RKO (cell line): ENCODE measurements at regions not wholly inside any gene's neighbourhood (a gene's known extent, or its start where the extent isn't known, plus 50 kb on each side); places are given as distances from the start of the nearest gene placed in this dataset.

Experiments used
- DNase-seq: peaks from one replicate; pipeline ENCODE4 v3.0.0-alpha.2; 2016; ENCODE audit warnings: low spot score

DNA sequence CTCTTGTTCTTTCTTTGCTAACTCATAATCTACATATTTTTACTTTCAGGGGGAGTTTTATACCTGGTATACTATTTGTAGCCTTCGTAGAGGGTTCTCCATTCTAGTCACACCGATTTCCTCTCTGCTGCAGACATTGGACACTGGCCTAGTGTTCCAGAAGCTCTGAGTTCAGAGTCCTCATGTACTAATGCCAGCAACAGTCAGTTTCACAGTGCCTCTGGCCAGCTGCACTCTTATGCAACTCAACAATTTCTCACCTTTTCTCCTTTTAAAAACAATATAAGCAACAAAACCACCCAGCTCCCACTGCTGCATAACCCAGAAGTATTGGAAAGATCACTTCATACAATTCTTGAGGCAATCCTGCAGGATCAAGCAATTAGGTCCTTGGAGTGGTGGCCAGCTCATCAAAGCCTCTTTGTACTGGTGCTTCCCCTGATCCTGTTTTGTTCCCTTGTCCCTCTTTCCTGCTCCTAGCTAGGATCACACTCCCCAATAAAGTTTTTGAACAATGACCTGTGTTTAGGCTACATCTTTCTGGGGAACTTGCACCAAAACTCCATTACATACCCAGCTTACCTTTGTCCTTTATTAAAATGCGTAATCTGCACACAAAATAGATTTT lies 98.1 kb upstream of the TUT7 start:
- DNase-seq = no peak

GRCh38 chr9:86449246-86449645 lies 95.0 kb upstream of the TUT7 start:
- no peak for DNase-seq

DNA sequence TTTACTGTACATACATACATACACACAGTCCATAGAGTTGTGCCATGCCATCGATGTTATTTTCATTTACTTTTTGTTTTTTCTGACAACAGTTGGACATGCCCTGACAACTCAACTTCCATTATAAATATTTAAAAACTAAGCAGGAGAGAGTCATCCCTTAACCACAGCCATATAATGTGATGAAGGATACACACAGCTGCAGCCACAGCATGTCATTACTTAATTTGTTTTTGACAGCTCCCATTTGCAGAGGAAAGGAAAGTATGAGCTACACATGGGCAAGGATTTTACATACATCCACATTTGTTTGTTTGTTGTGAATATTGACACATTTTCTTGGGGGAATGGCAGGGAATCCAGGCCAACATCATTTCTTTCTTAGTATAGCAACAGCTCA lies 91.5 kb upstream of the TUT7 start:
- DNase-seq = no peak

GRCh38 chr9:86443992-86444391 lies 89.8 kb upstream of the TUT7 start:
- no peak for DNase-seq

- DNase-seq = peak; percentile 83
Observed at GRCh38 chr9:86434039-86434726, 80.0 kb upstream of the TUT7 start.

- DNase-seq = no peak
Observed at GRCh38 chr9:86424251-86424891, 70.2 kb upstream of the TUT7 start.

GRCh38 chr9:86413971-86414880 lies 60.0 kb upstream of the TUT7 start:
- peak; percentile 73 for DNase-seq

DNA sequence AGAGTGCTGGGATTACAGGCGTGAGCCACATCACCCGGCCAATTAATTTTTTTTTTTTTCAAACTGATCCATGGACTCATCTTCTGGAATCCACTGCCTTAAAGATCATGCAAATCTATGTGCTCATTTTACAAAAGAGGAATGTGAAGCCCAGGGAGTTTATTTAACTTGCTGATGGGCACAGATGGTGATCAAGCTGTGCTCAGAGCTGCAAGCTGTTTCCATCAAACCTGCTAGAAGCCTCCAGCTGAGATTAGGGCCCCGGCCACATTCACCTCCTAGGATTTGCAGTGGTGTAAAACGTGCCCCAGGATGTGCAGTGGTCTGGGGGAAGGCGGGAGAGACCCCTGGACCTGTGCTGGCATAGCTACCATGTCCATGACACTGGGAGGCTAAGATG lies 56.1 kb upstream of the TUT7 start:
- DNase-seq = no peak

GRCh38 chr9:86408121-86408520 lies 53.9 kb upstream of the TUT7 start:
- DNase-seq = peak; percentile 30

DNA sequence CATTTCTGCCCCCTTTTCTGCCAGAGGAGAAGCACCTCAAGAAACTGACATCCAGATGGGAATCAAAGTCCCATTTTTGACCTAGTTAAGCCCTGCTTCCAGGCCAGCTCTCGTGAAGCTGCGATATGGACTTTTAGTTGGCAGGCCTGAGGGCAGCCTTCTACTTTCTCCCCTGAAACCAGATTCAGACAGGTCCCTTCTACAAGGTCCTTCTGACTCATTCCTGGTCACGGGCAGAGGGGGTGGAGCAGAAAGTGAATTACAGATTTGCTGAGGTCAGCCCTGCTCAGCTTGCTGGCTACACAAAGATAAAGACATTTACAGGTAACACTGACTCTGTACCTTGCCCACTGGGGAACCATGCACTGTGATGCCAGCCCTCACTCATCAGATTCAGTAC lies 52.8 kb upstream of the TUT7 start:
- peak; percentile 58 for DNase-seq

- DNase-seq = peak; percentile 19
Observed at GRCh38 chr9:86406366-86406765, 52.2 kb upstream of the TUT7 start.

DNA sequence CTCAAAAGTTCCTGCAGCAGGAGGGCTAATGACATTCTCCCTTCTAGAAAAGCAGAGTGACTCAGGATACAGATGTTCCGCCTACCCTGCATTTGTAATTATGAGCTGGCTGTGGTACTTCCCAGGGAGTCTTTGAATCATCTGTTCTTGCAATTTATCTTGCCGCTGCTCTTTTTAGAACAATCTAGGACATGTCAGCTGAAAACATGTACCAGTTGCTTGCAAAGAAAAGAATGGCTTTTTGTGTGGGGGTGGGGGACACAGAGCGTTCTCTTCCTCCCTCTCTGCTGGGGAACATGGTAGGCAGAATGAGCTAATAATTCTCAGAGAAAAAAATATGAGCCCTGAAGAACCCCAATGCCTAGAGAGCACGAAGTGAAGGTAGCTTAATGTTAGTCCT lies 51.7 kb upstream of the TUT7 start:
- peak; percentile 96 for DNase-seq

- DNase-seq = no peak
Observed at GRCh38 chr9:86405086-86405491, 50.9 kb upstream of the TUT7 start.
